NCI-H2107 treated with DMSO at 0.1 percent for 48 hours (cell line): ENCODE measurements at regions not wholly inside any gene's neighbourhood (a gene's known extent, or its start where the extent isn't known, plus 50 kb on each side); places are given as distances from the start of the nearest gene placed in this dataset.
"Not testable (repeated sequence)": the region's sequence is repeated elsewhere in the genome, so short reads cannot be mapped to it uniquely, and the experiment has no call there.

Experiments used
- DNase-seq: peaks from one replicate; lab custom pipeline; 2025; ENCODE audit not compliant: unreplicated experiment; lab: John Stamatoyannopoulos, UW

DNA sequence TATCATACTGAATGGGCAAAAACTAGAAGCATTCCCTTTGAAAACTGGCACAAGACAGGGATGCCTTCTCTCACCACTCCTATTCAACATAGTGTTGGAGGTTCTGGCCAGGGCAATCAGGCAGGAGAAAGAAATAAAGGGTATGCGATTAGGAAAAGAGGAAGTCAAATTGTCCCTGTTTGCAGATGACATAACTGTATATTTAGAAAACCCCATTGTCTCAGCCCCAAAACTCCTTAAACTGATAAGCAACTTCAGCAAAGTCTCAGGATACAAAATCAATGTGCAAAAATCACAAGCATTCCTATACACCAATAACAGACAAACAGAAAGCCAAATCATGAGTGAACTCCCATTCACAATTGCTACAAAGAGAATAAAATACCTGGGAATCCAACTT, 52.5 kb upstream of the CCDC71L start:
- not testable (repeated sequence) for DNase-seq

DNA sequence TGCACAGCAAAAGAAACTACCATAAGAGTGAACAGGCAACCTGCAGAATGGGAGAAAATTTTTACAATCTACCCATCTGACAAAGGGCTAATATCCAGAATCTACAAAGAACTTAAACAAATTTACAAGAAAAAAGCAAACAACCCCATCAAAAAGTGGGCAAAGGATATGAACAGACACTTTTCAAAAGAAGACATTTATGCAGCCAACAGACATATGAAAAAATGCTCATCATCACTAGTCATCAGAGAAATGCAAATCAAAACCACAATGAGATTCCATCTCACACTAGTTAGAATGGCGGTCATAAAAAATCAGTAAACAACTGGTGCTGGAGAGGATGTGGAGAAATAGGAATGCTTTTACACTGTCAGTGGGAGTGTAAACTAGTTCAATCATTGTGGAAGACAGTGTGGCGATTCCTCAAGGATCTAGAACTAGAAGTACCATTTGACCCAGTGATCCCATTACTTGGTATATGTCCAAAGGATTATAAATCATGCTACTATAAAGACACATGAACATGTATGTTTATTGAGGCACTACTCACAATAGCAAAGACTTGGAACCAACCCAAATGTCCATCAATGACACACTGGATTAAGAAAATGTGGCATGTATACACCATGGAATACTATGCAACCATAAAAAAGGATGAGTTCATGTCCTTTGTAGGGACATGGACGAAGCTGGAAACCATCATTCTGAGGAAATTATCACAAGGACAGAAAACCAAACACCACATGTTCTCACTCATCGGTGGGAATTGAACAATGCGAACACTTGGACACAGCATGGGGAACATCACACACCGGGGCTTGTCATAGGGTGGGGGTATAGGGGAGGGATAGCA, 53.9 kb upstream of the CCDC71L start:
- not testable (repeated sequence) for DNase-seq

DNA sequence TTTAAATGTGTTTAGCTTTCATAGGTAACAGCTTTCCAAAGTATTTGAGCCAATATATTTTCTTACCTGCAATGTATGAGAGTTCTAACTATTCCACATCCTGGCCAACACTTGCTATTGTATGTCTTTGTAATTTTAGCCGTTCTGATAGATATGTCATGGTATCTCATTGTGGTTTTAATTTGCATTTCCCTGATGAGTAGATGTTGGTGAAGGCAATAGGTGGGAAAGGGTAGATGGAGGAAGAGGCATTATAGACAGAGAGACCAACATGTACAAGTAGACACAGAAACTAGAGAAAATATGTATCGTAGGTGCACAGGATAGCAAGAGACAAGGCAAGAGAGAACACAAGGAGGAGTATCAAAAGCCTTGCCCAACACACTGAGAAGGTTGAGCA, 54.8 kb upstream of the CCDC71L start:
- no peak for DNase-seq

- DNase-seq, result no peak
These were observed 56.4 kb upstream of the CCDC71L start for GRCh38 chr7:106717254-106717954.

DNA sequence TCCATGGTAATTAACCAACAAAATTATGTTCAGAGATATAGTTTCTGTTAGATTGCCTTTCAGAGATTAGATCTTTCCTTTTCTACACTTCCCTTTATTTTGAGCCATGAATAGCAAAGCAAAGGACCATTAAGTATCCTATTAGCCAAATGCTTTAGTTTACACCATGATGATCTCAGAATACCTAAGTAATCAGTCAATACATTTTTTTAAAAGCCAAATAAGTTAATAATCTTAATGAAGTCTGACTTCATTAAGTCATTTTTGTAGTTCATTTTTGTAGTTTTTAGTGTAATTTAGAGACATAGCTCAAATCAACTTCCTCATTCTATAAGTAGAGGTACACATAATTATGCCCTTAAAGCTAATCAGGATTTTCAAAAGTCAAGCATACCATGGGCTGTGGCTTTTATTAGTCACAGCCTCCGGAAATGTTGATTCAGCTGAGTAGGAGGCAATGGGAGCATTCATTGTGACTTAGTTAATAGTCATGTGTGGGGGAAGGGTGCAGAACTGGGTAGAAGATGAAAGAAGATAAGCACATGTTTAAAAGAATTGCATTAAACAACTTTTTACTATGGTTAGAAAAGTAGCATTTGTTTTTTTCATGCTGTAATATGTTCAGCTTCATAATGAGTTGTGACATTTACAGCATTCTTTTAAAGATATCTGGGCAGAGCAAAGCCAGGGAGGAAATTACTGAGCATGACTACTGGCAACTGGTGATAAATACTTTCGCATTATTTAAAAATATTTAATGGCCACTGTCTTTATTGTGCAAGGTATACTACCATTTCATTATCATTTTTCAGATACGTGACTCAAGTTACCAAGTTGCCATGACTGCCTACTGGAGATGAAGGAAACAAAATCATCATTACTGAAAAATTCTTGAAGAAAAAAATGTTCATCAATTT, 57.3 kb upstream of the CCDC71L start:
- DNase-seq, result no peak

DNA sequence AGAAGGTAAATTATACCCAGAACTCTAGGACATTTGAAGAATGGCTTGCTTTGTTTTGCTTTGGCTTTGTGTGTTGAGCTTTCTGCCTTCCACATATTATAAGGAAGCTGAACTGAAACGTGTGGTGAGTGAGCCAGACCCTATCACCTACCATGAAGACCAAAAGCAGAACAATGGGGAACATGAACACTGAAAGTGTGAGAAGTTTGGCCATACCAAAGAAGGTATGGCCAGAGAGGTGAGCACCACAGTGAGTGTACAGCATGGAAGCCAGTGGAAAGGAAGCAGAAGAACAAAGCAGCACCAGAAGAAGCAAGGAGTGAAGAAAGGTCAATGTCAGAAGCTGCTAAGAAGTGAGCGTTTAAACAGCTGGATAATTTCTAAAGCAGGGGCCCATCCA, 59.7 kb upstream of the CCDC71L start:
- DNase-seq, result no peak

GRCh38 chr7:106721816-106722785, 61.1 kb upstream of the CCDC71L start:
- DNase-seq, result no peak

GRCh38 chr7:106723398-106723797, 62.4 kb upstream of the CCDC71L start:
- DNase-seq, result no peak

GRCh38 chr7:106729720-106730385, 68.9 kb upstream of the CCDC71L start:
- no peak for DNase-seq

GRCh38 chr7:106731187-106731586, 70.2 kb upstream of the CCDC71L start:
- DNase-seq, result peak; percentile 59

GRCh38 chr7:106731646-106732444, 70.9 kb upstream of the CCDC71L start:
- DNase-seq, result peak; percentile 65

DNA sequence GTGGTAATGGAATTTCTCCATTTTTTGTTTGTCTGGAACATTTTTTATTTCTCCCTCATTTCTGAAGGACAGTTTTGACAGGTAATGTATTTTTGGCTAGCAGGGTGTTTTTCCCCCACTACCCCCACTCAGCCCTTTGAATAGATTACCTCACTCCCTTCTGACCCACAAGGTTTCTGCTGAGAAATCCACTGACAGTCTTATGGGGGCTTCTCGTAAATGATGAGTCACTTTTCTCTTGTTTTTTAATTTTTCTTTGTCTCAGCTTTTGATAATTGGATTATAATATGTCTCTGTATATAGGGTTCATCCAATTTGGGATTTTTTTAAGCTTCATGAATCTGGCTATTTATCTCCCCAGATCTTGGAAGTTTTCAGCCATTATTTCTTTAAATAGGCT, 74.7 kb upstream of the CCDC71L start:
- DNase-seq, result no peak

DNA sequence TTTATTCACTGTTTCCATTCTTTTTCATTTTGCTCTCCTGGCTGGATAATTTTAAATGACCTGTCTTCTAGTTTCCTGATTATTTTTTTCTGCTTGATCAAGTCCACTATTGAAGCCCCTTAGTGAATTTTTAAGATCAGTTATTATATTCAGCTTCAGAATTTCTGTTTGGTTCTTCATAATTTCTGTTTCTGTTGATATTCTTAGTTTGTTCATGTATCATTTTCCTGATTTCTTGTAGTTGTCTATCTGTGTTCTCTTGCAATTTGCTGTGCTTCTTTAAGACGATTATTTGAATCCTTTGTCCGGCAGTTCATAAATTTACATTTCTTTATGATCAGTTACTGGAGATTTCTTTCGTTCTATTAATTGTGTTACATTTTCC, 75.2 kb upstream of the CCDC71L start:
- no peak for DNase-seq

GRCh38 chr7:106736508-106737201, 75.7 kb upstream of the CCDC71L start:
- peak; percentile 60 for DNase-seq

- no peak for DNase-seq
These were observed 76.2 kb upstream of the CCDC71L start for GRCh38 chr7:106737202-106737562.

DNA sequence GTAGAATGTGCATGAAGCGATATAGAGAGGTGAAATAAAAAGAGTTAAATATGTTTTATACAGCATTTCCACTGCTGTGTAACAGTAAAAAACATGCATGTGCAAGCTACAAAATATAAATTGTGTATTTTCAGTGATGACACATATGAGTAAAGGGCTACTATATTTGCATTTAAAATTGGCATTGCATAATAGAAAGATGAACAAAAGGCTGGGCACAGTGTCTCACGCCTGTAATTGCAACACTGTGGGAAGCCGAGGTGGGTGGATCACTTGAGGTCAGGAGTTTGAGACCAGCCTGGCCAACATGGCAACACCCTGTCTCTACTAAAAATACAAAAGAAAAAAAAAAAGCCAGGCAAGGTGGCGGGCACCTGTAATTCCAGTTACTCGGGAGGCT, 79.8 kb upstream of the CCDC71L start:
- DNase-seq, result no peak

GRCh38 chr7:106744563-106745091, 83.7 kb upstream of the CCDC71L start:
- DNase-seq, result no peak

DNA sequence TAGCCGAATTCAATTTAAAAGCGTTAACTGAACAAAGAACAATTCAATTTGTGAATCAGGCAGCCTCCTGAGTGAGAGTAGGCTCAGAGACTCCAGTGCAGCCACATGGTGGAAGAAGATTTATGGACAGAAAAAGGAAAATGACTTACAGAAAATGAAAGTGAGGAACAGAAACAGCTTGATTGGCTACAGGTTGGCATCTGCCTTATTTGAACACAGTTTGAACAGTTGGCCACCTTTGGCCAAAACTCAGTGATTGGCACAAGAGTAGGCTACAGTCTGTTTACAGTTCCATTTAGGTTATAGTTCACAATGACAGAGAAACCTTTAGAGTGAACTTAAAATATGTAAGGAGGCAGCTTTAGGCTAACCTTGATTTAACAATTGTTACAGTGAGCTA, 86.3 kb upstream of the CCDC71L start:
- DNase-seq, result not testable (repeated sequence)
